PFSK-1 (cell line): ENCODE measurements at regions not wholly inside any gene's neighbourhood (a gene's known extent, or its start where the extent isn't known, plus 50 kb on each side); places are given as distances from the start of the nearest gene placed in this dataset.

Experiments
- FOXP2 ChIP-seq: optimal IDR thresholded peaks from 2 replicates; pipeline ENCODE3; 2011; ENCODE audit warnings: borderline replicate concordance, control low read depth, inconsistent platforms; ENCODE audit not compliant: insufficient read depth; ENCODE audit errors: extremely low read length, extremely low read depth
- POLR2AphosphoS5 ChIP-seq: IDR thresholded peaks from 2 replicates; pipeline ENCODE4 v1.6.1; 2012; ENCODE audit warnings: low read depth, mild to moderate bottlenecking, control low read depth, low read length, moderate library complexity
- REST ChIP-seq, 2 experiments: IDR thresholded peaks; 2 replicates each; pipeline versions ENCODE4 v1.6.1 to v1.8.0; 2011 to 2012; ENCODE audit warnings: low read depth in 2 of 2, low read length in 2 of 2, control low read depth in 1 of 2, inconsistent platforms in 1 of 2, mild to moderate bottlenecking in 1 of 2, moderate library complexity in 1 of 2; ENCODE audit not compliant: insufficient read depth in 1 of 2
- SIN3A ChIP-seq: IDR thresholded peaks from 2 replicates; pipeline ENCODE4 v1.6.1; 2012; ENCODE audit warnings: mild to moderate bottlenecking, low read length, moderate library complexity, borderline replicate concordance; ENCODE audit not compliant: insufficient read depth
- TAF1 ChIP-seq: IDR thresholded peaks from 2 replicates; pipeline ENCODE4 v1.6.1; 2012; ENCODE audit warnings: low read length, control low read depth, borderline replicate concordance; ENCODE audit not compliant: insufficient read depth

- TF ChIP-seq TAF1 (no peak), FOXP2 (no peak), POLR2AphosphoS5 (no peak), SIN3A (no peak), REST (IDR thresholded peaks at IDR 0.05; ENCODE audit: insufficient read depth in 1 of 2, low read depth in 2 of 2, low read length in 2 of 2) (no peak)
Measured at GRCh38 chr2:12227941-12228608, 481.6 kb downstream of the LPIN1 start.

GRCh38 chr2:12231288-12231687 is 484.9 kb downstream of the LPIN1 start:
- TF ChIP-seq SIN3A (no peak), TAF1 (no peak), POLR2AphosphoS5 (no peak), FOXP2 (no peak), REST (IDR thresholded peaks at IDR 0.05; ENCODE audit: insufficient read depth in 1 of 2, low read depth in 2 of 2, low read length in 2 of 2) (no peak)

- TF ChIP-seq FOXP2 (no peak), REST (IDR thresholded peaks at IDR 0.05; ENCODE audit: insufficient read depth in 1 of 2, low read depth in 2 of 2, low read length in 2 of 2) (no peak)
Measured at GRCh38 chr2:12232876-12233275, 483.9 kb upstream of the TRIB2 start.

- TF ChIP-seq TAF1: no peak
Measured at GRCh38 chr2:12236136-12236844, 480.4 kb upstream of the TRIB2 start.

GRCh38 chr2:12240206-12240605 is 476.5 kb upstream of the TRIB2 start:
- TF ChIP-seq FOXP2: no peak
- no peak for TF ChIP-seq POLR2AphosphoS5
- no peak for TF ChIP-seq REST (IDR thresholded peaks at IDR 0.05; ENCODE audit: insufficient read depth in 1 of 2, low read depth in 2 of 2, low read length in 2 of 2)
- TF ChIP-seq TAF1: no peak
- TF ChIP-seq SIN3A: no peak
